ENCODE measurements at regions not wholly inside any gene's neighbourhood (a gene's known extent, or its start where the extent isn't known, plus 50 kb on each side); places are given as distances from the start of the nearest gene placed in this dataset.

- TF ChIP-seq KLF16 (IDR thresholded peaks at IDR 0.05): no peak
- TF ChIP-seq, protein P1, sequence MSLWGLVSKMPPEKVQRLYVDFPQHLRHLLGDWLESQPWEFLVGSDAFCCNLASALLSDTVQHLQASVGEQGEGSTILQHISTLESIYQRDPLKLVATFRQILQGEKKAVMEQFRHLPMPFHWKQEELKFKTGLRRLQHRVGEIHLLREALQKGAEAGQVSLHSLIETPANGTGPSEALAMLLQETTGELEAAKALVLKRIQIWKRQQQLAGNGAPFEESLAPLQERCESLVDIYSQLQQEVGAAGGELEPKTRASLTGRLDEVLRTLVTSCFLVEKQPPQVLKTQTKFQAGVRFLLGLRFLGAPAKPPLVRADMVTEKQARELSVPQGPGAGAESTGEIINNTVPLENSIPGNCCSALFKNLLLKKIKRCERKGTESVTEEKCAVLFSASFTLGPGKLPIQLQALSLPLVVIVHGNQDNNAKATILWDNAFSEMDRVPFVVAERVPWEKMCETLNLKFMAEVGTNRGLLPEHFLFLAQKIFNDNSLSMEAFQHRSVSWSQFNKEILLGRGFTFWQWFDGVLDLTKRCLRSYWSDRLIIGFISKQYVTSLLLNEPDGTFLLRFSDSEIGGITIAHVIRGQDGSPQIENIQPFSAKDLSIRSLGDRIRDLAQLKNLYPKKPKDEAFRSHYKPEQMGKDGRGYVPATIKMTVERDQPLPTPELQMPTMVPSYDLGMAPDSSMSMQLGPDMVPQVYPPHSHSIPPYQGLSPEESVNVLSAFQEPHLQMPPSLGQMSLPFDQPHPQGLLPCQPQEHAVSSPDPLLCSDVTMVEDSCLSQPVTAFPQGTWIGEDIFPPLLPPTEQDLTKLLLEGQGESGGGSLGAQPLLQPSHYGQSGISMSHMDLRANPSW (CRISPR knock-in tag; IDR thresholded peaks at IDR 0.05): no peak
- TF ChIP-seq CTCF (IDR thresholded peaks at IDR 0.05 in 2 of 3, conservative IDR thresholded peaks at IDR 0.05 in 1 of 3; ENCODE audit: insufficient read depth in 2 of 3, low read depth in 1 of 3, low read length in 3 of 3): no peak
- no peak for TF ChIP-seq MAZ (CRISPR knock-in tag; conservative IDR thresholded peaks at IDR 0.05 in 1 of 2, IDR thresholded peaks at IDR 0.05 in 1 of 2)
- TF ChIP-seq ZBTB17 (CRISPR knock-in tag; IDR thresholded peaks at IDR 0.05): no peak
- TF ChIP-seq, protein P2, sequence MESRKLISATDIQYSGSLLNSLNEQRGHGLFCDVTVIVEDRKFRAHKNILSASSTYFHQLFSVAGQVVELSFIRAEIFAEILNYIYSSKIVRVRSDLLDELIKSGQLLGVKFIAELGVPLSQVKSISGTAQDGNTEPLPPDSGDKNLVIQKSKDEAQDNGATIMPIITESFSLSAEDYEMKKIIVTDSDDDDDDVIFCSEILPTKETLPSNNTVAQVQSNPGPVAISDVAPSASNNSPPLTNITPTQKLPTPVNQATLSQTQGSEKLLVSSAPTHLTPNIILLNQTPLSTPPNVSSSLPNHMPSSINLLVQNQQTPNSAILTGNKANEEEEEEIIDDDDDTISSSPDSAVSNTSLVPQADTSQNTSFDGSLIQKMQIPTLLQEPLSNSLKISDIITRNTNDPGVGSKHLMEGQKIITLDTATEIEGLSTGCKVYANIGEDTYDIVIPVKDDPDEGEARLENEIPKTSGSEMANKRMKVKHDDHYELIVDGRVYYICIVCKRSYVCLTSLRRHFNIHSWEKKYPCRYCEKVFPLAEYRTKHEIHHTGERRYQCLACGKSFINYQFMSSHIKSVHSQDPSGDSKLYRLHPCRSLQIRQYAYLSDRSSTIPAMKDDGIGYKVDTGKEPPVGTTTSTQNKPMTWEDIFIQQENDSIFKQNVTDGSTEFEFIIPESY (CRISPR knock-in tag; IDR thresholded peaks at IDR 0.05): no peak
Observed at GRCh38 chr3:27805282-27805681, 83.2 kb upstream of the EOMES start.

Measured in K562 (cell line).